ENCODE measurements at regions not wholly inside any gene's neighbourhood (a gene's known extent, or its start where the extent isn't known, plus 50 kb on each side); places are given as distances from the start of the nearest gene placed in this dataset.

DNA sequence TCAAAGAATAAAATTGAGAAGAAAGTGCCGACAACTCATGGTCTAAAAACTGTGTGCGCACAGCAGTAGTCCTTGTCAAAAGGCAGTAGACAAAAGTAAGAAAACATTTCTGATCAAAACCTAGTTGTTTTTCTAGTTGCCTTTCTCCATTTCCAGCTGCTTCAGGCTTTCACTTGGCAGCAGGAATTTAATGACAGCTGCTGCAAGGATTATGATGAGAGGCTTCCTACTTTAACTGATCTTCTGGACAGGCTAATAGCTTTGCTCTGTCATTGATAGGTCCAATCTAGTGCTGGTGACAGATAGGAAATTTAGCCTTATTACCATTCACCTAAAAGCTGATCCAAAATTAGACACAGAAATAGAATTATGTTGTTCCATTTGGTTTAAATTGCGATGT is 110.7 kb upstream of the SEMA3C start:
- TF ChIP-seq, protein P1, sequence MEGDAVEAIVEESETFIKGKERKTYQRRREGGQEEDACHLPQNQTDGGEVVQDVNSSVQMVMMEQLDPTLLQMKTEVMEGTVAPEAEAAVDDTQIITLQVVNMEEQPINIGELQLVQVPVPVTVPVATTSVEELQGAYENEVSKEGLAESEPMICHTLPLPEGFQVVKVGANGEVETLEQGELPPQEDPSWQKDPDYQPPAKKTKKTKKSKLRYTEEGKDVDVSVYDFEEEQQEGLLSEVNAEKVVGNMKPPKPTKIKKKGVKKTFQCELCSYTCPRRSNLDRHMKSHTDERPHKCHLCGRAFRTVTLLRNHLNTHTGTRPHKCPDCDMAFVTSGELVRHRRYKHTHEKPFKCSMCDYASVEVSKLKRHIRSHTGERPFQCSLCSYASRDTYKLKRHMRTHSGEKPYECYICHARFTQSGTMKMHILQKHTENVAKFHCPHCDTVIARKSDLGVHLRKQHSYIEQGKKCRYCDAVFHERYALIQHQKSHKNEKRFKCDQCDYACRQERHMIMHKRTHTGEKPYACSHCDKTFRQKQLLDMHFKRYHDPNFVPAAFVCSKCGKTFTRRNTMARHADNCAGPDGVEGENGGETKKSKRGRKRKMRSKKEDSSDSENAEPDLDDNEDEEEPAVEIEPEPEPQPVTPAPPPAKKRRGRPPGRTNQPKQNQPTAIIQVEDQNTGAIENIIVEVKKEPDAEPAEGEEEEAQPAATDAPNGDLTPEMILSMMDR (conservative IDR thresholded peaks at IDR 0.05 in 1 of 2, IDR thresholded peaks at IDR 0.05 in 1 of 2; ENCODE audit: extremely low read depth in 1 of 2, insufficient read depth in 1 of 2, low read depth in 1 of 2, low read length in 2 of 2), result no peak
- no peak for TF ChIP-seq EZH2 (IDR thresholded peaks at IDR 0.05; ENCODE audit: borderline replicate concordance, low read length)
